ENCODE measurements at regions not wholly inside any gene's neighbourhood (a gene's known extent, or its start where the extent isn't known, plus 50 kb on each side); places are given as distances from the start of the nearest gene placed in this dataset.
"Not testable (repeated sequence)": the region's sequence is repeated elsewhere in the genome, so short reads cannot be mapped to it uniquely, and the experiment has no call there.

GRCh38 chr18:39565551-39566230, 2000.1 kb upstream of the CELF4 start:
- DNase-seq (ENCODE audit: low read depth in 2 of 3, low spot score in 2 of 3), result not testable (repeated sequence)

- no peak for DNase-seq (ENCODE audit: low read depth in 2 of 3, low spot score in 2 of 3)
Observed at GRCh38 chr18:39564716-39565115, 1999.1 kb upstream of the CELF4 start.

- no peak for DNase-seq (ENCODE audit: low read depth in 2 of 3, low spot score in 2 of 3)
Observed at GRCh38 chr18:39561126-39561525, 1995.5 kb upstream of the CELF4 start.

- no peak for DNase-seq (ENCODE audit: low read depth in 2 of 3, low spot score in 2 of 3)
Observed at GRCh38 chr18:39558658-39559057, 1993.1 kb upstream of the CELF4 start.

GRCh38 chr18:39555496-39555895, 1989.9 kb upstream of the CELF4 start:
- no peak for DNase-seq (ENCODE audit: low read depth in 2 of 3, low spot score in 2 of 3)

GRCh38 chr18:39550701-39551100, 1985.1 kb upstream of the CELF4 start:
- DNase-seq (ENCODE audit: low read depth in 2 of 3, low spot score in 2 of 3), result no peak

- no peak for DNase-seq (ENCODE audit: low read depth in 2 of 3, low spot score in 2 of 3)
Observed at GRCh38 chr18:39549144-39549543, 1983.5 kb upstream of the CELF4 start.

GRCh38 chr18:39531659-39532058, 1966.1 kb upstream of the CELF4 start:
- no peak for DNase-seq (ENCODE audit: low read depth in 2 of 3, low spot score in 2 of 3)

GRCh38 chr18:39529358-39529757, 1963.8 kb upstream of the CELF4 start:
- DNase-seq (ENCODE audit: low read depth in 2 of 3, low spot score in 2 of 3), result no peak

- no peak for DNase-seq (ENCODE audit: low read depth in 2 of 3, low spot score in 2 of 3)
Observed at GRCh38 chr18:39527465-39527864, 1961.9 kb upstream of the CELF4 start.

- no peak for DNase-seq (ENCODE audit: low read depth in 2 of 3, low spot score in 2 of 3)
Observed at GRCh38 chr18:39524370-39524769, 1958.8 kb upstream of the CELF4 start.

- no peak for DNase-seq (ENCODE audit: low read depth in 2 of 3, low spot score in 2 of 3)
Observed at GRCh38 chr18:39523281-39523680, 1957.7 kb upstream of the CELF4 start.

- no peak for DNase-seq (ENCODE audit: low read depth in 2 of 3, low spot score in 2 of 3)
Observed at GRCh38 chr18:39521164-39521563, 1955.6 kb upstream of the CELF4 start.

GRCh38 chr18:39519741-39520140, 1954.1 kb upstream of the CELF4 start:
- DNase-seq (ENCODE audit: low read depth in 2 of 3, low spot score in 2 of 3), result no peak

- DNase-seq (ENCODE audit: low read depth in 2 of 3, low spot score in 2 of 3), result no peak
Observed at GRCh38 chr18:39515299-39515698, 1949.7 kb upstream of the CELF4 start.

GRCh38 chr18:39513186-39513585, 1947.6 kb upstream of the CELF4 start:
- DNase-seq (ENCODE audit: low read depth in 2 of 3, low spot score in 2 of 3), result no peak

- no peak for DNase-seq (ENCODE audit: low read depth in 2 of 3, low spot score in 2 of 3)
Observed at GRCh38 chr18:39506581-39507330, 1941.2 kb upstream of the CELF4 start.

GRCh38 chr18:39500306-39500705, 1934.7 kb upstream of the CELF4 start:
- DNase-seq (ENCODE audit: low read depth in 2 of 3, low spot score in 2 of 3), result no peak

GRCh38 chr18:39497821-39498220, 1932.2 kb upstream of the CELF4 start:
- no peak for DNase-seq (ENCODE audit: low read depth in 2 of 3, low spot score in 2 of 3)

- no peak for DNase-seq (ENCODE audit: low read depth in 2 of 3, low spot score in 2 of 3)
Observed at GRCh38 chr18:39496986-39497385, 1931.4 kb upstream of the CELF4 start.

GRCh38 chr18:39494211-39494896, 1928.8 kb upstream of the CELF4 start:
- no peak for DNase-seq (ENCODE audit: low read depth in 2 of 3, low spot score in 2 of 3)

GRCh38 chr18:39491408-39491807, 1925.8 kb upstream of the CELF4 start:
- no peak for DNase-seq (ENCODE audit: low read depth in 2 of 3, low spot score in 2 of 3)
